H9 (cell line): ENCODE measurements at regions not wholly inside any gene's neighbourhood (a gene's known extent, or its start where the extent isn't known, plus 50 kb on each side); places are given as distances from the start of the nearest gene placed in this dataset.

Experiments
- DNase-seq: peaks from one replicate; pipeline ENCODE4 v3.0.0-alpha.2; 2017
- H2AFZ ChIP-seq: one replicate; pipeline ENCODE4 v1.6.1; 2013; ENCODE audit warnings: mild to moderate bottlenecking, low read length, control low read depth, moderate library complexity
- H2AK5ac ChIP-seq: 2 replicates; pipeline ENCODE4 v1.6.1; 2013; ENCODE audit warnings: low read length, control low read depth, mixed read lengths; ENCODE audit not compliant: insufficient read length
- H2BK120ac ChIP-seq: one replicate; pipeline ENCODE4 v1.6.1; 2013; ENCODE audit warnings: low read depth, mild to moderate bottlenecking, low read length, control low read depth, inconsistent platforms; ENCODE audit not compliant: poor library complexity, severe bottlenecking
- H2BK12ac ChIP-seq: 2 replicates; pipeline ENCODE4 v1.6.1; 2013; ENCODE audit warnings: low read length, control low read depth, mixed read lengths, low read depth; ENCODE audit not compliant: insufficient read length
- H2BK15ac ChIP-seq: 2 replicates; pipeline ENCODE4 v1.6.1; 2013; ENCODE audit warnings: low read depth, low read length, control low read depth
- H2BK20ac ChIP-seq: one replicate; pipeline ENCODE4 v1.6.1; 2013; ENCODE audit warnings: low read depth, mild to moderate bottlenecking, low read length, control low read depth, inconsistent platforms; ENCODE audit not compliant: poor library complexity, severe bottlenecking
- H2BK5ac ChIP-seq: 2 replicates; pipeline ENCODE4 v1.6.1; 2013; ENCODE audit warnings: low read length, control low read depth, mixed read lengths; ENCODE audit not compliant: insufficient read length
- H3K14ac ChIP-seq: 2 replicates; pipeline ENCODE4 v1.6.1; 2013; ENCODE audit warnings: low read length, control low read depth; ENCODE audit not compliant: insufficient read depth
- H3K18ac ChIP-seq: 2 replicates; pipeline ENCODE4 v1.6.1; 2013; ENCODE audit warnings: low read depth, mild to moderate bottlenecking, mixed read lengths, low read length, control low read depth; ENCODE audit not compliant: insufficient read length
- H3K23ac ChIP-seq: 2 replicates; pipeline ENCODE4 v1.6.1; 2013; ENCODE audit warnings: low read length, control low read depth, mixed read lengths, low read depth; ENCODE audit not compliant: insufficient read length
- H3K23me2 ChIP-seq: 2 replicates; pipeline ENCODE4 v1.6.1; 2013; ENCODE audit warnings: low read depth, mild to moderate bottlenecking, mixed read lengths, low read length, control low read depth; ENCODE audit not compliant: insufficient read length, poor library complexity, severe bottlenecking
- H3K27ac ChIP-seq: 2 replicates; pipeline ENCODE4 v1.5.1; 2013; ENCODE audit warnings: low read length, control low read depth, mixed read lengths, low read depth; ENCODE audit not compliant: insufficient read length
- H3K27me3 ChIP-seq: 2 replicates; pipeline ENCODE4 v1.6.1; 2013; ENCODE audit warnings: low read length, control low read depth, inconsistent platforms; ENCODE audit not compliant: insufficient read depth
- H3K4ac ChIP-seq: 2 replicates; pipeline ENCODE4 v1.6.1; 2013; ENCODE audit warnings: low read depth, mild to moderate bottlenecking, control low read depth, inconsistent platforms, low read length, moderate library complexity
- H3K4me1 ChIP-seq: 2 replicates; pipeline ENCODE4 v1.6.1; 2013; ENCODE audit warnings: low read length, control low read depth, inconsistent platforms; ENCODE audit not compliant: insufficient read depth
- H3K4me2 ChIP-seq: 2 replicates; pipeline ENCODE4 v1.6.1; 2013; ENCODE audit warnings: low read length, control low read depth, mixed read lengths; ENCODE audit not compliant: insufficient read length, insufficient read depth
- H3K56ac ChIP-seq: 2 replicates; pipeline ENCODE4 v1.6.1; 2013; ENCODE audit warnings: low read depth, mild to moderate bottlenecking, mixed read lengths, low read length, control low read depth; ENCODE audit not compliant: insufficient read length
- H3K79me1 ChIP-seq: 2 replicates; pipeline ENCODE4 v1.6.1; 2013; ENCODE audit warnings: low read depth, mild to moderate bottlenecking, moderate library complexity, low read length, control low read depth, inconsistent platforms; ENCODE audit not compliant: insufficient read depth, poor library complexity, severe bottlenecking
- H3K79me2 ChIP-seq: 2 replicates; pipeline ENCODE4 v1.6.1; 2013; ENCODE audit warnings: low read length, control low read depth, inconsistent platforms; ENCODE audit not compliant: insufficient read depth
- H3K9ac ChIP-seq: 2 replicates; pipeline ENCODE4 v1.6.1; 2013; ENCODE audit warnings: low read length, control low read depth, mixed read lengths; ENCODE audit not compliant: insufficient read length; ENCODE audit errors: extremely low read depth
- H3K9me3 ChIP-seq: one replicate; pipeline ENCODE4 v1.6.1; 2013; ENCODE audit warnings: low read depth, low read length, inconsistent platforms; ENCODE audit not compliant: control insufficient read depth
- H3T11ph ChIP-seq: one replicate; pipeline ENCODE4 v1.6.1; 2013; ENCODE audit warnings: mild to moderate bottlenecking, low read length, control low read depth, inconsistent platforms
- H4K20me1 ChIP-seq: one replicate; pipeline ENCODE4 v1.6.1; 2013; ENCODE audit not compliant: control insufficient read depth, insufficient read length, insufficient read depth
- H4K5ac ChIP-seq: 2 replicates; pipeline ENCODE4 v1.6.1; 2013; ENCODE audit warnings: low read depth, mild to moderate bottlenecking, mixed read lengths, low read length, control low read depth; ENCODE audit not compliant: insufficient read length
- H4K8ac ChIP-seq: replicated peaks from 2 replicates; pipeline ENCODE4 v1.6.1; 2013; ENCODE audit warnings: low read length, control low read depth, mixed read lengths, low read depth; ENCODE audit not compliant: insufficient read length
- H4K91ac ChIP-seq: 2 replicates; pipeline ENCODE4 v1.6.1; 2013; ENCODE audit warnings: low read depth, mild to moderate bottlenecking, moderate library complexity, mixed read lengths, low read length, control low read depth; ENCODE audit not compliant: insufficient read length
- H3K27ac Mint-ChIP-seq, 3 experiments: 2 replicates in 2 of 3; 3 replicates in 1 of 3; pipeline ENCODE4 v1.8.0; 2020 to 2021; ENCODE audit warnings: mixed read lengths in 3 of 3, mild to moderate bottlenecking in 1 of 3, moderate library complexity in 1 of 3
- H3K27me3 Mint-ChIP-seq: 2 replicates; pipeline ENCODE4 v1.8.0; 2021; ENCODE audit warnings: low read depth, mild to moderate bottlenecking, moderate library complexity, mixed read lengths
- H3K36me3 Mint-ChIP-seq, 3 experiments: 2 replicates in 2 of 3; 3 replicates in 1 of 3; pipeline ENCODE4 v1.8.0; 2020 to 2021; ENCODE audit warnings: low read depth in 3 of 3, mixed read lengths in 3 of 3; ENCODE audit not compliant: insufficient read depth in 1 of 3
- H3K4me1 Mint-ChIP-seq, 2 experiments: 2 replicates each; pipeline ENCODE4 v1.8.0; 2020; ENCODE audit warnings: mixed read lengths in 2 of 2
- H3K4me3 Mint-ChIP-seq, 2 experiments: 2 replicates in 1 of 2; 3 replicates in 1 of 2; pipeline ENCODE4 v1.8.0; 2020 to 2021; ENCODE audit warnings: mild to moderate bottlenecking in 2 of 2, mixed read lengths in 2 of 2, moderate library complexity in 1 of 2
- H3K9me3 Mint-ChIP-seq, 2 experiments: 2 replicates in 1 of 2; 3 replicates in 1 of 2; pipeline ENCODE4 v1.8.0; 2020; ENCODE audit warnings: mild to moderate bottlenecking in 2 of 2, mixed read lengths in 2 of 2, moderate library complexity in 1 of 2
- CTCF ChIP-seq: fragments of 200-600 bp; sonication (generic); conservative IDR thresholded peaks from 3 replicates; pipeline ENCODE4 v1.8.0; 2021; ENCODE audit warnings: antibody characterized with exemption, mild to moderate bottlenecking
- WGBS: extraction: QIAGEN DNeasy Blood & Tissue Kit; methylation state at CpG from one replicate; pipeline ENCODE4 v1.1.7; 2013; ENCODE audit warnings: missing lambda C conversion rate, low lambda C conversion rate, mixed read lengths; ENCODE audit not compliant: insufficient read length; ENCODE audit errors: extremely low coverage; 5-methylcytosine and 5-hydroxymethylcytosine counted together

- no peak overlapping the region for H2BK12ac ChIP-seq
- no peak overlapping the region for H2BK5ac ChIP-seq
- no peak overlapping the region for H3K14ac ChIP-seq
- no peak overlapping the region for H3K18ac ChIP-seq
- no peak overlapping the region for H2AK5ac ChIP-seq
- no peaks in the 10 kb centered on the region for H3K36me3 Mint-ChIP-seq
- DNase-seq, result no peak
- H3K9me3 Mint-ChIP-seq, result no peaks in the 10 kb centered on the region
- WGBS, result no CpG with 5 or more reads among the region's 2 CpGs
- no peaks in the 10 kb centered on the region for H3K23me2 ChIP-seq
- H3K27ac ChIP-seq, result no peak overlapping the region
- no peak overlapping the region for H3K9ac ChIP-seq
- H4K8ac ChIP-seq, result no peak overlapping the region
- H3K23ac ChIP-seq, result no peak overlapping the region
- H3K9me3 ChIP-seq, result no peaks in the 10 kb centered on the region
- H2BK20ac ChIP-seq, result no peak overlapping the region
- no peaks in the 10 kb centered on the region for H3K79me1 ChIP-seq
- no peak overlapping the region for H2BK120ac ChIP-seq
- 0 out of 4 replicates have a peak, but pooled peaks cover 0 to 3% of the 10 kb centered on the region in 2 experiments for H3K4me1 Mint-ChIP-seq
- no peaks in the 10 kb centered on the region for H3K27me3 ChIP-seq
- H3K56ac ChIP-seq, result no peak overlapping the region
- no peak overlapping the region for H3K4me2 ChIP-seq
- no peak overlapping the region for H4K5ac ChIP-seq
- H2AFZ ChIP-seq, result no peak overlapping the region
- H3K27me3 Mint-ChIP-seq, result peaks cover 1% of the 10 kb centered on the region
- H3K27ac Mint-ChIP-seq, result no peak overlapping the region
- no peak overlapping the region for H4K91ac ChIP-seq
- no peak overlapping the region for H3T11ph ChIP-seq
- no peak overlapping the region for H3K4ac ChIP-seq
- H3K79me2 ChIP-seq, result no peaks in the 10 kb centered on the region
- no peaks in the 10 kb centered on the region for H4K20me1 ChIP-seq
- H3K4me1 ChIP-seq, result no peaks in the 10 kb centered on the region
- H2BK15ac ChIP-seq, result no peak overlapping the region
- TF ChIP-seq CTCF, result no peak
- H3K4me3 Mint-ChIP-seq, result no peak overlapping the region
These were observed 130.4 kb downstream of the PLG start for GRCh38 chr6:160832422-160832821.
